B cell (primary cell): ENCODE measurements at regions not wholly inside any gene's neighbourhood (a gene's known extent, or its start where the extent isn't known, plus 50 kb on each side); places are given as distances from the start of the nearest gene placed in this dataset.

ENCODE experiments used
- ATAC-seq: fragments of 200-7000 bp; cut with Tn5 transposase; one replicate; pipeline ENCODE4 v1.10.0; 2021; ENCODE audit warnings: low read depth, mild to moderate bottlenecking, moderate number of reproducible peaks, moderate library complexity
- CTCF ChIA-PET: fragments of 350-600 bp; sonication (Branson Sonifier 250); formaldehyde crosslinking; loops from one replicate; lab custom pipeline; 2021; ENCODE audit warnings: antibody characterized with exemption, inconsistent platforms; lab: Charles Lee
- POLR2A ChIA-PET: fragments of 350-600 bp; sonication (Branson Sonifier 250); formaldehyde crosslinking; loops from one replicate; lab custom pipeline; 2021; ENCODE audit warnings: antibody characterized with exemption; lab: Charles Lee
- DNase-seq: peaks from one replicate; pipeline ENCODE4 v3.0.0; 2013
- H2AFZ ChIP-seq: 2 replicates; pipeline ENCODE4 v1.6.1; 2012; ENCODE audit warnings: mild to moderate bottlenecking, low read depth, low read length; ENCODE audit not compliant: insufficient read depth, poor library complexity, severe bottlenecking
- H3K27ac ChIP-seq, 2 donors: 1 replicate in 1 of 2; 2 replicates in 1 of 2; pipeline ENCODE4 v1.5.1; 2012 to 2013; ENCODE audit warnings: low read length in 2 of 2, mild to moderate bottlenecking in 2 of 2, moderate library complexity in 1 of 2
- H3K27me3 ChIP-seq, 4 experiments: fragments of 200-600 bp in 1 of 4; sonication (generic) in 1 of 4; replicated peaks in 1 of 4; 1 replicate in 2 of 4; 2 replicates in 2 of 4; pipeline versions ENCODE4 v1.6.1 to v1.7.0; 2013 to 2016; ENCODE audit warnings: low read length in 3 of 4, mild to moderate bottlenecking in 2 of 4, mixed read lengths in 1 of 4, moderate library complexity in 1 of 4; ENCODE audit not compliant: insufficient read depth in 4 of 4, control insufficient read depth in 3 of 4; ENCODE audit errors: control extremely low read depth in 1 of 4
- H3K36me3 ChIP-seq, 2 experiments: replicated peaks in 1 of 2; 1 replicate in 1 of 2; 2 replicates in 1 of 2; pipeline versions ENCODE4 v1.6.1 to v1.7.1; 2013; ENCODE audit warnings: low read length in 1 of 2; ENCODE audit not compliant: insufficient read depth in 2 of 2, control insufficient read depth in 1 of 2; ENCODE audit errors: control extremely low read depth in 1 of 2, extremely low read depth in 1 of 2
- H3K4me1 ChIP-seq, 2 donors: fragments of 200-600 bp in 1 of 2; sonication (generic) in 1 of 2; 1 replicate in 1 of 2; 2 replicates in 1 of 2; pipeline versions ENCODE4 v1.5.1 to v1.6.1; 2013 to 2017; ENCODE audit warnings: low read length in 2 of 2; ENCODE audit not compliant: control insufficient read depth in 2 of 2, insufficient read depth in 2 of 2
- H3K4me2 ChIP-seq: replicated peaks from 2 replicates; pipeline ENCODE3; 2012; ENCODE audit warnings: mild to moderate bottlenecking, low read depth, low read length; ENCODE audit not compliant: poor library complexity, severe bottlenecking
- H3K4me3 ChIP-seq, 5 experiments: fragments of 200-600 bp in 1 of 5; sonication (generic) in 1 of 5; 1 replicate in 3 of 5; 2 replicates in 2 of 5; pipeline versions ENCODE4 v1.5.1 to v1.7.0; 2011 to 2016; ENCODE audit warnings: low read length in 4 of 5, mild to moderate bottlenecking in 4 of 5, low read depth in 2 of 5, control low read depth in 1 of 5, moderate library complexity in 1 of 5; ENCODE audit not compliant: insufficient read depth in 1 of 5; ENCODE audit errors: control extremely low read depth in 1 of 5, extremely low read depth in 1 of 5
- H3K79me2 ChIP-seq: fragments of 200-600 bp; sonication (generic); one replicate; pipeline ENCODE4 v1.6.0; 2016; ENCODE audit warnings: low read length; ENCODE audit not compliant: control insufficient read depth, insufficient read depth
- H3K9ac ChIP-seq: fragments of 200-600 bp; sonication (generic); 2 replicates; pipeline ENCODE4 v1.6.1; 2017; ENCODE audit warnings: mild to moderate bottlenecking, low read length, moderate library complexity
- H3K9me3 ChIP-seq, 3 donors: one replicate each; pipeline versions ENCODE4 v1.6.1 to v1.7.1; 2013; ENCODE audit warnings: low read length in 2 of 3; ENCODE audit not compliant: control insufficient read depth in 2 of 3, insufficient read depth in 1 of 3; ENCODE audit errors: control extremely low read depth in 1 of 3
- H4K20me1 ChIP-seq: 2 replicates; pipeline ENCODE4 v1.6.0; 2012; ENCODE audit warnings: mild to moderate bottlenecking, low read length; ENCODE audit not compliant: insufficient read depth, control insufficient read depth, poor library complexity, severe bottlenecking
- H3K27ac Mint-ChIP-seq: one replicate; pipeline ENCODE4 v1.8.0; 2021; ENCODE audit warnings: mixed read lengths
- H3K27me3 Mint-ChIP-seq: one replicate; pipeline ENCODE4 v1.8.0; 2021; ENCODE audit warnings: mixed read lengths
- H3K4me1 Mint-ChIP-seq: one replicate; pipeline ENCODE4 v1.8.0; 2021; ENCODE audit warnings: mixed read lengths
- H3K4me3 Mint-ChIP-seq: one replicate; pipeline ENCODE4 v1.8.0; 2021; ENCODE audit warnings: mixed read lengths
- H3K9me3 Mint-ChIP-seq: one replicate; pipeline ENCODE4 v1.8.0; 2022; ENCODE audit warnings: mixed read lengths; ENCODE audit not compliant: insufficient read depth
- CTCF ChIP-seq: fragments of 200-600 bp; IDR thresholded peaks from one replicate; pipeline ENCODE4 v1.8.0; 2022; ENCODE audit warnings: antibody characterized with exemption, mild to moderate bottlenecking
- EZH2 ChIP-seq: IDR thresholded peaks from 2 replicates; pipeline ENCODE4 v1.6.1; 2012; ENCODE audit warnings: borderline replicate concordance, low read depth, mild to moderate bottlenecking, moderate library complexity, low read length; ENCODE audit not compliant: insufficient read depth, poor library complexity, severe bottlenecking
- WGBS: methylation state at CpG from one replicate; pipeline ENCODE4 v1.1.5; 2013; ENCODE audit warnings: missing lambda C conversion rate; ENCODE audit not compliant: insufficient coverage; 5-methylcytosine and 5-hydroxymethylcytosine counted together
- intact Hi-C: fragments of 100-400 bp; cut with micrococcal nuclease; formaldehyde crosslinking; loops from one replicate; pipeline ENCODE4 v1.10.0; 2022

GRCh38 chr7:54961391-54961790 lies 57.4 kb upstream of the EGFR start:
- no peak overlapping the region for H2AFZ ChIP-seq
- Mint-ChIP-seq H3K4me1 (no peaks in the 10 kb centered on the region), H3K9me3 (no peaks in the 10 kb centered on the region), H3K4me3 (no peak overlapping the region), H3K27ac (no peak overlapping the region), H3K27me3 (peaks cover 12% of the 10 kb centered on the region)
- intact Hi-C loops, result no loop called here
- no peak overlapping the region for H3K4me2 ChIP-seq
- H3K9ac ChIP-seq, result no peak overlapping the region
- peaks cover 0 to 16% (median 0%) of the 10 kb centered on the region in 3 donors for H3K9me3 ChIP-seq
- ATAC-seq, result no peak
- DNase-seq, result no peak
- no peaks in the 10 kb centered on the region for H3K79me2 ChIP-seq
- no peak overlapping the region for H3K4me3 ChIP-seq
- no peak overlapping the region for H3K27ac ChIP-seq
- ChIA-PET CTCF (no interaction called here), POLR2A (no interaction called here)
- no peaks in the 10 kb centered on the region for H3K27me3 ChIP-seq
- H3K36me3 ChIP-seq, result no peaks in the 10 kb centered on the region
- H4K20me1 ChIP-seq, result no peaks in the 10 kb centered on the region
- WGBS, result 90% methylated on average over 1 of the region's 6 CpGs
- TF ChIP-seq EZH2 (no peak), CTCF (no peak)
- no peaks in the 10 kb centered on the region for H3K4me1 ChIP-seq

- Histone ChIP-seq H3K4me2 (no peak overlapping the region), H3K27me3 (no peaks in the 10 kb centered on the region), H3K9me3 (peaks cover 0 to 6% (median 0%) of the 10 kb centered on the region in 3 donors), H3K4me3 (no peak overlapping the region), H3K36me3 (no peaks in the 10 kb centered on the region), H4K20me1 (no peaks in the 10 kb centered on the region), H3K79me2 (no peaks in the 10 kb centered on the region), H3K4me1 (no peaks in the 10 kb centered on the region), H3K27ac (no peak overlapping the region), H3K9ac (no peak overlapping the region), H2AFZ (no peak overlapping the region)
- Mint-ChIP-seq H3K9me3 (no peaks in the 10 kb centered on the region), H3K27me3 (peaks cover 12% of the 10 kb centered on the region), H3K4me1 (no peaks in the 10 kb centered on the region), H3K4me3 (no peak overlapping the region), H3K27ac (no peak overlapping the region)
- POLR2A ChIA-PET, result no interaction called here
- WGBS, result 100% methylated on average over 1 of the region's 1 CpG
- CTCF ChIA-PET, result no interaction called here
- intact Hi-C loops, result no loop called here
- TF ChIP-seq EZH2 (no peak), CTCF (no peak)
- DNase-seq (no peak), ATAC-seq (no peak)
These were observed 55.7 kb upstream of the EGFR start for GRCh38 chr7:54963155-54963554.
